NT2/D1 (cell line): ENCODE measurements at regions not wholly inside any gene's neighbourhood (a gene's known extent, or its start where the extent isn't known, plus 50 kb on each side); places are given as distances from the start of the nearest gene placed in this dataset.

Experiments
- DNase-seq: peaks from one replicate; pipeline ENCODE4 v3.0.0-alpha.2; 2011; ENCODE audit warnings: low read depth, low spot score
- H3K27me3 ChIP-seq: 2 replicates; pipeline ENCODE4 v1.6.0; 2011; ENCODE audit warnings: mild to moderate bottlenecking; ENCODE audit not compliant: insufficient read length, insufficient read depth
- H3K36me3 ChIP-seq: 2 replicates; pipeline ENCODE4 v1.6.1; 2011; ENCODE audit warnings: mild to moderate bottlenecking, low read length, mixed read lengths; ENCODE audit not compliant: insufficient read depth, insufficient read length
- H3K4me1 ChIP-seq: 2 replicates; pipeline ENCODE4 v1.5.1; 2011; ENCODE audit not compliant: insufficient read depth, insufficient read length
- H3K4me3 ChIP-seq: 2 replicates; pipeline ENCODE4 v1.5.1; 2011; ENCODE audit warnings: low read depth; ENCODE audit not compliant: insufficient read length
- H3K9ac ChIP-seq: 2 replicates; pipeline ENCODE4 v1.6.0; 2011; ENCODE audit warnings: low read depth; ENCODE audit not compliant: insufficient read length
- H3K9me3 ChIP-seq: 2 replicates; pipeline ENCODE4 v1.5.1; 2011; ENCODE audit warnings: mild to moderate bottlenecking, low read length; ENCODE audit not compliant: insufficient read depth
- SUZ12 ChIP-seq: IDR thresholded peaks from 2 replicates; pipeline ENCODE4 v1.6.1; 2011; ENCODE audit not compliant: insufficient read length, insufficient read depth; ENCODE audit errors: extremely low read depth
- YY1 ChIP-seq: IDR thresholded peaks from 2 replicates; pipeline ENCODE4 v1.6.1; 2011; ENCODE audit not compliant: insufficient read length, insufficient read depth
- ZNF274 ChIP-seq: IDR thresholded peaks from 2 replicates; pipeline ENCODE4 v1.6.1; 2011; ENCODE audit warnings: mild to moderate bottlenecking, low read depth, low read length

- no peak for TF ChIP-seq SUZ12
- no peak for TF ChIP-seq YY1
- Histone ChIP-seq H3K36me3 (no peaks in the 10 kb centered on the region), H3K27me3 (peaks cover 3% of the 10 kb centered on the region), H3K4me1 (peaks cover 19% of the 10 kb centered on the region), H3K9ac (no peak overlapping the region), H3K9me3 (peaks cover 6% of the 10 kb centered on the region; the same call in 1 of the 2 replicates), H3K4me3 (no peak overlapping the region)
- DNase-seq = no peak
Observed at GRCh38 chr11:76276046-76276780, 69.9 kb upstream of the WNT11 start.

GRCh38 chr11:76275446-76275845 is 69.1 kb upstream of the WNT11 start:
- DNase-seq = no peak
- peaks cover 3% of the 10 kb centered on the region for H3K27me3 ChIP-seq
- H3K36me3 ChIP-seq = no peaks in the 10 kb centered on the region
- TF ChIP-seq YY1 = no peak
- TF ChIP-seq ZNF274 = no peak
- no peak for TF ChIP-seq SUZ12
- no peak overlapping the region for H3K9ac ChIP-seq
- peaks cover 15% of the 10 kb centered on the region for H3K4me1 ChIP-seq
- H3K4me3 ChIP-seq = no peak overlapping the region
- peaks cover 6% of the 10 kb centered on the region; the same call in 1 of the 2 replicates for H3K9me3 ChIP-seq

GRCh38 chr11:76271068-76271467 is 64.8 kb upstream of the WNT11 start:
- Histone ChIP-seq H3K4me3 (no peak overlapping the region), H3K4me1 (no peaks in the 10 kb centered on the region), H3K36me3 (no peaks in the 10 kb centered on the region), H3K27me3 (no peaks in the 10 kb centered on the region), H3K9ac (no peak overlapping the region), H3K9me3 (peaks cover 6% of the 10 kb centered on the region; the same call in 1 of the 2 replicates)
- no peak for TF ChIP-seq SUZ12
- no peak for DNase-seq

GRCh38 chr11:76270389-76270788 is 64.1 kb upstream of the WNT11 start:
- H3K27me3 ChIP-seq = no peaks in the 10 kb centered on the region
- DNase-seq = no peak
- H3K36me3 ChIP-seq = no peaks in the 10 kb centered on the region
- no peak overlapping the region for H3K9ac ChIP-seq
- H3K9me3 ChIP-seq = peaks cover 6% of the 10 kb centered on the region; the same call in 1 of the 2 replicates
- H3K4me1 ChIP-seq = no peaks in the 10 kb centered on the region
- H3K4me3 ChIP-seq = no peak overlapping the region
- TF ChIP-seq SUZ12 = no peak
- TF ChIP-seq ZNF274 = no peak
- TF ChIP-seq YY1 = no peak

- no peak for DNase-seq
- TF ChIP-seq SUZ12 = no peak
- no peak for TF ChIP-seq YY1
- TF ChIP-seq ZNF274 = no peak
- H3K27me3 ChIP-seq = no peaks in the 10 kb centered on the region
- no peaks in the 10 kb centered on the region for H3K4me1 ChIP-seq
- H3K36me3 ChIP-seq = no peaks in the 10 kb centered on the region
- H3K9ac ChIP-seq = no peak overlapping the region
- no peak overlapping the region for H3K4me3 ChIP-seq
- H3K9me3 ChIP-seq = peaks cover 6% of the 10 kb centered on the region; the same call in 1 of the 2 replicates
Observed at GRCh38 chr11:76269661-76270261, 63.5 kb upstream of the WNT11 start.

- H3K9ac ChIP-seq = no peak overlapping the region
- no peaks in the 10 kb centered on the region for H3K36me3 ChIP-seq
- TF ChIP-seq ZNF274 (no peak), SUZ12 (no peak), YY1 (no peak)
- no peak overlapping the region for H3K4me3 ChIP-seq
- H3K27me3 ChIP-seq = no peaks in the 10 kb centered on the region
- peaks cover 2% of the 10 kb centered on the region; the same call in 1 of the 2 replicates for H3K9me3 ChIP-seq
- H3K4me1 ChIP-seq = no peaks in the 10 kb centered on the region
- DNase-seq = no peak
Observed at GRCh38 chr11:76269247-76269646, 62.9 kb upstream of the WNT11 start.

- H3K9ac ChIP-seq = no peak overlapping the region
- no peaks in the 10 kb centered on the region for H3K27me3 ChIP-seq
- no peaks in the 10 kb centered on the region for H3K4me1 ChIP-seq
- no peaks in the 10 kb centered on the region for H3K9me3 ChIP-seq
- no peak overlapping the region for H3K4me3 ChIP-seq
- no peak for TF ChIP-seq ZNF274
- no peak for TF ChIP-seq YY1
- no peak for TF ChIP-seq SUZ12
- H3K36me3 ChIP-seq = no peaks in the 10 kb centered on the region
- no peak for DNase-seq
Observed at GRCh38 chr11:76268498-76268897, 62.2 kb upstream of the WNT11 start.

GRCh38 chr11:76267556-76267955 is 61.3 kb upstream of the WNT11 start:
- TF ChIP-seq SUZ12 (no peak), ZNF274 (no peak), YY1 (no peak)
- Histone ChIP-seq H3K4me1 (no peaks in the 10 kb centered on the region), H3K36me3 (no peaks in the 10 kb centered on the region), H3K27me3 (no peaks in the 10 kb centered on the region), H3K9ac (no peak overlapping the region), H3K4me3 (no peak overlapping the region), H3K9me3 (no peaks in the 10 kb centered on the region)
- no peak for DNase-seq
